ENCODE measurements at regions not wholly inside any gene's neighbourhood (a gene's known extent, or its start where the extent isn't known, plus 50 kb on each side); places are given as distances from the start of the nearest gene placed in this dataset.

DNA sequence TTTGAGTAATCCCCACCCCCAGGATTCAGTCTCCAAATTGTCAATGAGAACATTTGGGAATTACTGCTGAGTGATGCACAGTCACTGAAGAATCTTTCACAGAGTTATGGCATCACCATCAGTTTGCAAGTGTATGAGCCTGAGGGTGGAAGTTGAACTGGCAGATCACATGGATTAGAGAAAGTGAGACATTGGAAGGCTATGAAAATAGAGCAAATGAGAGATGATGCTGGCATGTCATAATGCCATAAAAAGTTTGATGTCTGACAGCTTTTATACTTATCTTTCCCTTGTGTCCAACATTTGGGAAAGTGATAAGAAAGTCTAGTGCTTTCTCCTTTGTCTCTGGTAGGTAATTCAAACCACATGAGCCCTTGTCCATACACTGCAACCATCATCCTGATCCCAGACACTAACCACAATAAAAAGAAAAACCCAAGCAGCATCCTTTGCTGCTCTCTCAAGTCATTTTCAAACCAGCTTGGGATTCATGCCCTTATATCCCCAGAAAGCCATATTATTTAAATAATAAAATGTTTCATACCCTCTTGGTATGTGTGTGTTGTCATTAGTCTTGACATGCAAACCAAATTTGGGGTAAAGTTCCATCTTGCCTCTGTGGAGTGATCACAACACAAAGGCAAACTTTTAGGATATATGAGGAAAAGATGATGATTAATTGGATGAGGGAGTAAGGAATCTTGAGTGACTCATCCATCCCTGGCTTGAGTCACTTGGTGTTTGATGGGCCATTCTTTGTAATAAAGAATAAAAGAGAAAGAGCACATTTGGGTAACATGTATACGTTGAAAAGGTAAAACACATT is 438.9 kb downstream of the GRXCR1 start:
- H3K4me1 ChIP-seq = no peaks in the 10 kb centered on the region
- no peaks in the 10 kb centered on the region for H3K36me3 ChIP-seq (replicated peaks in 1 of 2; ENCODE audit: insufficient read depth in 1 of 2, low read depth in 2 of 2)
- H3K27ac ChIP-seq = no peak overlapping the region
- no peak for TF ChIP-seq POLR2A (IDR thresholded peaks at IDR 0.05)
- TF ChIP-seq, protein P1, sequence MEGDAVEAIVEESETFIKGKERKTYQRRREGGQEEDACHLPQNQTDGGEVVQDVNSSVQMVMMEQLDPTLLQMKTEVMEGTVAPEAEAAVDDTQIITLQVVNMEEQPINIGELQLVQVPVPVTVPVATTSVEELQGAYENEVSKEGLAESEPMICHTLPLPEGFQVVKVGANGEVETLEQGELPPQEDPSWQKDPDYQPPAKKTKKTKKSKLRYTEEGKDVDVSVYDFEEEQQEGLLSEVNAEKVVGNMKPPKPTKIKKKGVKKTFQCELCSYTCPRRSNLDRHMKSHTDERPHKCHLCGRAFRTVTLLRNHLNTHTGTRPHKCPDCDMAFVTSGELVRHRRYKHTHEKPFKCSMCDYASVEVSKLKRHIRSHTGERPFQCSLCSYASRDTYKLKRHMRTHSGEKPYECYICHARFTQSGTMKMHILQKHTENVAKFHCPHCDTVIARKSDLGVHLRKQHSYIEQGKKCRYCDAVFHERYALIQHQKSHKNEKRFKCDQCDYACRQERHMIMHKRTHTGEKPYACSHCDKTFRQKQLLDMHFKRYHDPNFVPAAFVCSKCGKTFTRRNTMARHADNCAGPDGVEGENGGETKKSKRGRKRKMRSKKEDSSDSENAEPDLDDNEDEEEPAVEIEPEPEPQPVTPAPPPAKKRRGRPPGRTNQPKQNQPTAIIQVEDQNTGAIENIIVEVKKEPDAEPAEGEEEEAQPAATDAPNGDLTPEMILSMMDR (IDR thresholded peaks at IDR 0.05) = no peak
- no peaks in the 10 kb centered on the region for H3K9me3 ChIP-seq
- H3K4me3 ChIP-seq = no peak overlapping the region
- DNase-seq = no peak
- no peaks in the 10 kb centered on the region for H3K27me3 ChIP-seq
- WGBS, 2 donors = 77 to 83% methylated on average over 1 of the region's 1 CpG
- no peak for ATAC-seq
- intact Hi-C loops (cut with DNase I) = no loop called here

DNA sequence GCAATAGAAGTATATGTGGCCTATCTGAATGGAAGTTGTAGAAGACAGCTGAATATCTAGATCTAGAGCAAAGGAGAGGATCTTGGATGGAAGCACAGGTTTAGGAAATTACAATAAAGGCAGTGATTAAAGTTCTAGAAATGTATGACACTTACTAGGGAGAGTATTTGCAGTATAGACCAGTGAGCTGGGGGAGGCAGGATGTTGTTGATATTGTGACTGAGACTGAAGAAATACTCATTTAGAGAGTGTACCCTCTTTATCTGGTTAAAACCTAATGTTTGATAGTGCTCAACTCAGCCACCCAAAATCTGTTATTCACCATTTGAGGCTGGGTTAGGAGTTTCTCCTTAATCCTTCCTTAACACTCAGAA is 439.5 kb downstream of the GRXCR1 start:
- H3K4me3 ChIP-seq = no peak overlapping the region
- H3K27ac ChIP-seq = no peak overlapping the region
- DNase-seq (no peak), ATAC-seq (no peak)
- TF ChIP-seq, protein P1 (IDR thresholded peaks at IDR 0.05) = no peak
- no peak for TF ChIP-seq POLR2A (IDR thresholded peaks at IDR 0.05)
- no peaks in the 10 kb centered on the region for H3K4me1 ChIP-seq
- intact Hi-C loops (cut with DNase I) = no loop called here
- no peaks in the 10 kb centered on the region for H3K36me3 ChIP-seq (replicated peaks in 1 of 2; ENCODE audit: insufficient read depth in 1 of 2, low read depth in 2 of 2)
- H3K9me3 ChIP-seq = no peaks in the 10 kb centered on the region
- H3K27me3 ChIP-seq = no peaks in the 10 kb centered on the region

DNA sequence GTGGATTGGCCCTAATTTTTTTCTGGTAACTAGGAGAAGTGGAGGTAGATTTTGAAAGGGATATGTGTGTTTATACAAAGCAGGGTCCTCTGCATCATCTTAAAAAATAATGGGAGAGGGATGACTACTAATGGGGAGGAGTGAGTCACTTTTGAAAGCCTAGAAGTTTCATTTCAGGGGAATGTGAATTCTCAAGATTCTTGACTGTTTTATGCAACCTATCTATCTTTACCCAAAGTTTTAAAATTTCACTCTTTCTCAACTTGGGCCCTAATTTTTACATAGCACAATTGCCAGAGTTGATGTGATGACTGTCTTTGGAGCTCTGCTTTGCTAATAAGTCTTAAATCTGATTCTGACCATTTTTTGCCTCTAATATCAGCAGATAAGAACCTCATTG is 445.2 kb downstream of the GRXCR1 start:
- intact Hi-C loops (cut with DNase I) = no loop called here
- Histone ChIP-seq H3K36me3 (replicated peaks in 1 of 2; ENCODE audit: insufficient read depth in 1 of 2, low read depth in 2 of 2) (no peaks in the 10 kb centered on the region), H3K9me3 (no peaks in the 10 kb centered on the region), H3K27me3 (no peaks in the 10 kb centered on the region), H3K27ac (no peak overlapping the region), H3K4me1 (no peaks in the 10 kb centered on the region), H3K4me3 (no peak overlapping the region)
- DNase-seq (no peak), ATAC-seq (no peak)
- TF ChIP-seq POLR2A (IDR thresholded peaks at IDR 0.05) = no peak
- TF ChIP-seq, protein P1 (IDR thresholded peaks at IDR 0.05) = no peak

DNA sequence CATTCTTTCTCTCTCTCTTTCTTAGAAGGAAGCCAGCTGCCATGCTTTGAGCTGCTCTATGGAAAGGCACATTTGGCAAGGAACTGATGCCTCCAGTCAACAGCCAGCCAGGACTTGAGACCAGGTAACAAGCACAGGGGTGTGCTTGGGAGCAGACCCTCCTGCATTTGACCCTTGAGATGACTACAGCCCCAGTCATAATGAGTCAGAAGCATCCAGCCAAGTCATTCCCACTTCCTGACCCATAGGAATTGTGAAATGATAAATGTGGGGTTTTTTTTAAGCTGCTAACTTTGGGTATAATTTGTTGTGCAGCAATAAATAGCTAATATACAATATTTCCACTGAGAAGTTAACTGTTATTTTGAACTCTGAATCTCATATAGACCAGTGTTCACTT is 446.9 kb downstream of the GRXCR1 start:
- TF ChIP-seq, protein P1 (IDR thresholded peaks at IDR 0.05) = no peak
- no peak for TF ChIP-seq POLR2A (IDR thresholded peaks at IDR 0.05)
- H3K36me3 ChIP-seq (replicated peaks in 1 of 2; ENCODE audit: insufficient read depth in 1 of 2, low read depth in 2 of 2) = no peaks in the 10 kb centered on the region
- no peaks in the 10 kb centered on the region for H3K27me3 ChIP-seq
- H3K9me3 ChIP-seq = no peaks in the 10 kb centered on the region
- intact Hi-C loops (cut with DNase I) = no loop called here
- no peak for ATAC-seq
- no peak overlapping the region for H3K27ac ChIP-seq
- DNase-seq = no peak
- H3K4me1 ChIP-seq = no peaks in the 10 kb centered on the region
- no peak overlapping the region for H3K4me3 ChIP-seq

DNA sequence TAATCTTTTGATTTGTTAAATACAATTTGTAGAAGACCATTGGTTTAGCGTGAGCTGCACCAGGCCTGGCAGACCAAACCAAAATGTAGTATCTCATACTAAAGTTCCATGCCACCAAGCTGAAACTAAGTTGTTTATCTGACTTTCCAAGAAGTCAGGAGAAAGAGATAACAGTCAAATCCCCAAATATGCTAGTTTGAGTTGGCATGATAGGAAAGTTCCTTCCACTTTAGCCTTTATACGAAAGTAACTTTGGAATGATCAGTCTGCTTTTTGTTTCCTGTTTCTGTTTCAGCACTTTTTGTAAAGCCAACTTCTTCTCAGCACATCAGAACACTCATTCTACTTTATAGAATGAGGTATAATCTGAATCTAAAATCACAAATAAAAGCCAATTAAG is 449.2 kb downstream of the GRXCR1 start:
- 67 to 69% methylated on average over 2 of the region's 2 CpGs for WGBS, 2 donors
- Histone ChIP-seq H3K9me3 (no peaks in the 10 kb centered on the region), H3K4me1 (no peaks in the 10 kb centered on the region), H3K27ac (no peak overlapping the region), H3K36me3 (replicated peaks in 1 of 2; ENCODE audit: insufficient read depth in 1 of 2, low read depth in 2 of 2) (no peaks in the 10 kb centered on the region), H3K4me3 (no peak overlapping the region), H3K27me3 (no peaks in the 10 kb centered on the region)
- no peak for TF ChIP-seq POLR2A (IDR thresholded peaks at IDR 0.05)
- TF ChIP-seq, protein P1 (IDR thresholded peaks at IDR 0.05) = no peak
- intact Hi-C loops (cut with DNase I) = no loop called here
- no peak for DNase-seq
- no peak for ATAC-seq

Measured in body of pancreas (tissue), 4 donors.